Suprapubic skin (tissue), 3 donors: ENCODE measurements at regions not wholly inside any gene's neighbourhood (a gene's known extent, or its start where the extent isn't known, plus 50 kb on each side); places are given as distances from the start of the nearest gene placed in this dataset.

Experiments used
- POLR2A ChIP-seq, 2 donors: fragments of 450-650 bp; IDR thresholded peaks; one replicate each; pipeline ENCODE4 v1.6.1; 2017; ENCODE audit warnings: antibody characterized with exemption in 2 of 2, mild to moderate bottlenecking in 2 of 2, moderate library complexity in 2 of 2
- TF ChIP-seq, protein P1 (sequence below), 2 donors: fragments of 200-600 bp in 1 of 2; fragments of 450-650 bp in 1 of 2; sonication (generic) in 1 of 2; IDR thresholded peaks; one replicate each; pipeline ENCODE4 v1.5.1; 2016 to 2019; ENCODE audit warnings: antibody characterized with exemption in 2 of 2, mild to moderate bottlenecking in 1 of 2, moderate library complexity in 1 of 2

DNA sequence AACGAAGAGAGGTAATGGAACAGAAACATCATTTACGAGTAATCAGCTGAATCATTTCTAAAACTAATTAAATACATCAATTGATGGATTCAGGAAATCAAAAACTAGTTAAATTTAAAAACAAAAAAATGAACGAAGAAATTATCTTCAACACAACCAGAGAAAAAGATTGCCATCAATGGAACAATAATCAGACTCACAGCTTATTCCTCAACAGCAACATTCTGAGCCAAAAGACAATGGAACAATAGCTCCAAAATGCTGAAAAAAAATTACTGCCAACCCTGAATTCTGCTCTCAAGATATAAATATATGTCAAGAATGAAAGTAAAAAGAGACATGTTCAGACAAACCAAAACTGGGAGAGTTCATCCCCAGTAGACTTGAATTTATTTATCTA lies 65.5 kb upstream of the KLF3 start:
- TF ChIP-seq, protein P1, sequence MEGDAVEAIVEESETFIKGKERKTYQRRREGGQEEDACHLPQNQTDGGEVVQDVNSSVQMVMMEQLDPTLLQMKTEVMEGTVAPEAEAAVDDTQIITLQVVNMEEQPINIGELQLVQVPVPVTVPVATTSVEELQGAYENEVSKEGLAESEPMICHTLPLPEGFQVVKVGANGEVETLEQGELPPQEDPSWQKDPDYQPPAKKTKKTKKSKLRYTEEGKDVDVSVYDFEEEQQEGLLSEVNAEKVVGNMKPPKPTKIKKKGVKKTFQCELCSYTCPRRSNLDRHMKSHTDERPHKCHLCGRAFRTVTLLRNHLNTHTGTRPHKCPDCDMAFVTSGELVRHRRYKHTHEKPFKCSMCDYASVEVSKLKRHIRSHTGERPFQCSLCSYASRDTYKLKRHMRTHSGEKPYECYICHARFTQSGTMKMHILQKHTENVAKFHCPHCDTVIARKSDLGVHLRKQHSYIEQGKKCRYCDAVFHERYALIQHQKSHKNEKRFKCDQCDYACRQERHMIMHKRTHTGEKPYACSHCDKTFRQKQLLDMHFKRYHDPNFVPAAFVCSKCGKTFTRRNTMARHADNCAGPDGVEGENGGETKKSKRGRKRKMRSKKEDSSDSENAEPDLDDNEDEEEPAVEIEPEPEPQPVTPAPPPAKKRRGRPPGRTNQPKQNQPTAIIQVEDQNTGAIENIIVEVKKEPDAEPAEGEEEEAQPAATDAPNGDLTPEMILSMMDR (IDR thresholded peaks at IDR 0.05), result no peak
- no peak for TF ChIP-seq POLR2A (IDR thresholded peaks at IDR 0.05)
